GM23338 (cell line): ENCODE measurements at regions not wholly inside any gene's neighbourhood (a gene's known extent, or its start where the extent isn't known, plus 50 kb on each side); places are given as distances from the start of the nearest gene placed in this dataset.

ENCODE experiments used
- CTCF ChIP-seq, 2 experiments: fragments of 200-600 bp in 1 of 2; sonication (generic) in 1 of 2; conservative IDR thresholded peaks; 2 replicates each; pipeline versions ENCODE4 v1.5.1 to v1.6.1; 2016 to 2017; ENCODE audit warnings: antibody characterized with exemption in 2 of 2, low read depth in 2 of 2, mild to moderate bottlenecking in 2 of 2, moderate library complexity in 1 of 2
- ETS1 ChIP-seq: IDR thresholded peaks from 2 replicates; pipeline ENCODE4 v1.6.1; 2016; ENCODE audit warnings: antibody characterized with exemption
- EZH2 ChIP-seq: fragments of 200-600 bp; sonication (generic); IDR thresholded peaks from one replicate; pipeline ENCODE4 v1.8.0; 2017; ENCODE audit warnings: antibody characterized with exemption, mild to moderate bottlenecking, low read depth; ENCODE audit not compliant: unreplicated experiment
- EZH2phosphoT487 ChIP-seq: fragments of 200-600 bp; sonication (generic); IDR thresholded peaks from one replicate; pipeline ENCODE4 v1.8.1; 2018; ENCODE audit warnings: antibody characterized with exemption; ENCODE audit not compliant: unreplicated experiment
- TF ChIP-seq, protein P1 (sequence below): IDR thresholded peaks from one replicate; pipeline ENCODE4 v1.6.1; 2018; ENCODE audit warnings: antibody characterized with exemption; ENCODE audit not compliant: unreplicated experiment

- TF ChIP-seq CTCF (conservative IDR thresholded peaks at IDR 0.05; ENCODE audit: low read depth in 2 of 2) (no peak), EZH2 (no peak), EZH2phosphoT487 (no peak), ETS1 (no peak)
- TF ChIP-seq, protein P1, sequence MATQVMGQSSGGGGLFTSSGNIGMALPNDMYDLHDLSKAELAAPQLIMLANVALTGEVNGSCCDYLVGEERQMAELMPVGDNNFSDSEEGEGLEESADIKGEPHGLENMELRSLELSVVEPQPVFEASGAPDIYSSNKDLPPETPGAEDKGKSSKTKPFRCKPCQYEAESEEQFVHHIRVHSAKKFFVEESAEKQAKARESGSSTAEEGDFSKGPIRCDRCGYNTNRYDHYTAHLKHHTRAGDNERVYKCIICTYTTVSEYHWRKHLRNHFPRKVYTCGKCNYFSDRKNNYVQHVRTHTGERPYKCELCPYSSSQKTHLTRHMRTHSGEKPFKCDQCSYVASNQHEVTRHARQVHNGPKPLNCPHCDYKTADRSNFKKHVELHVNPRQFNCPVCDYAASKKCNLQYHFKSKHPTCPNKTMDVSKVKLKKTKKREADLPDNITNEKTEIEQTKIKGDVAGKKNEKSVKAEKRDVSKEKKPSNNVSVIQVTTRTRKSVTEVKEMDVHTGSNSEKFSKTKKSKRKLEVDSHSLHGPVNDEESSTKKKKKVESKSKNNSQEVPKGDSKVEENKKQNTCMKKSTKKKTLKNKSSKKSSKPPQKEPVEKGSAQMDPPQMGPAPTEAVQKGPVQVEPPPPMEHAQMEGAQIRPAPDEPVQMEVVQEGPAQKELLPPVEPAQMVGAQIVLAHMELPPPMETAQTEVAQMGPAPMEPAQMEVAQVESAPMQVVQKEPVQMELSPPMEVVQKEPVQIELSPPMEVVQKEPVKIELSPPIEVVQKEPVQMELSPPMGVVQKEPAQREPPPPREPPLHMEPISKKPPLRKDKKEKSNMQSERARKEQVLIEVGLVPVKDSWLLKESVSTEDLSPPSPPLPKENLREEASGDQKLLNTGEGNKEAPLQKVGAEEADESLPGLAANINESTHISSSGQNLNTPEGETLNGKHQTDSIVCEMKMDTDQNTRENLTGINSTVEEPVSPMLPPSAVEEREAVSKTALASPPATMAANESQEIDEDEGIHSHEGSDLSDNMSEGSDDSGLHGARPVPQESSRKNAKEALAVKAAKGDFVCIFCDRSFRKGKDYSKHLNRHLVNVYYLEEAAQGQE: no peak
These were observed 277.6 kb downstream of the ZNF608 start for GRCh38 chr5:124468671-124469411.
